ENCODE measurements at regions not wholly inside any gene's neighbourhood (a gene's known extent, or its start where the extent isn't known, plus 50 kb on each side); places are given as distances from the start of the nearest gene placed in this dataset.

- H3K4me3 ChIP-seq (ENCODE audit: insufficient read depth, low read depth, low read length), result no peak overlapping the region
- H3K27me3 ChIP-seq (ENCODE audit: control insufficient read depth, insufficient read depth, low read length), result no peaks in the 10 kb centered on the region; the same call in 1 of the 2 replicates
- no peaks in the 10 kb centered on the region for H3K36me3 ChIP-seq (replicated peaks; ENCODE audit: control insufficient read depth, insufficient read depth, low read length)
- DNase-seq, result no peak
Observed at GRCh38 chr1:30052178-30052577, 671.2 kb downstream of the MATN1 start.

GRCh38 chr1:30051777-30052176 is 671.6 kb downstream of the MATN1 start:
- DNase-seq, result no peak
- Histone ChIP-seq H3K27me3 (ENCODE audit: control insufficient read depth, insufficient read depth, low read length) (no peaks in the 10 kb centered on the region; the same call in 1 of the 2 replicates), H3K36me3 (replicated peaks; ENCODE audit: control insufficient read depth, insufficient read depth, low read length) (no peaks in the 10 kb centered on the region), H3K4me3 (ENCODE audit: insufficient read depth, low read depth, low read length) (no peak overlapping the region)

GRCh38 chr1:30049748-30050296 is 673.6 kb downstream of the MATN1 start:
- H3K36me3 ChIP-seq (replicated peaks; ENCODE audit: control insufficient read depth, insufficient read depth, low read length), result no peaks in the 10 kb centered on the region
- H3K27me3 ChIP-seq (ENCODE audit: control insufficient read depth, insufficient read depth, low read length), result no peaks in the 10 kb centered on the region; the same call in 1 of the 2 replicates
- no peak for DNase-seq
- no peak overlapping the region for H3K4me3 ChIP-seq (ENCODE audit: insufficient read depth, low read depth, low read length)

GRCh38 chr1:30048905-30049304 is 674.5 kb downstream of the MATN1 start:
- Histone ChIP-seq H3K36me3 (replicated peaks; ENCODE audit: control insufficient read depth, insufficient read depth, low read length) (no peaks in the 10 kb centered on the region), H3K27me3 (ENCODE audit: control insufficient read depth, insufficient read depth, low read length) (no peaks in the 10 kb centered on the region; the same call in 1 of the 2 replicates), H3K4me3 (ENCODE audit: insufficient read depth, low read depth, low read length) (no peak overlapping the region)
- DNase-seq, result no peak

- no peak for DNase-seq
- H3K36me3 ChIP-seq (replicated peaks; ENCODE audit: control insufficient read depth, insufficient read depth, low read length), result no peaks in the 10 kb centered on the region
- no peak overlapping the region for H3K4me3 ChIP-seq (ENCODE audit: insufficient read depth, low read depth, low read length)
- no peaks in the 10 kb centered on the region; the same call in 1 of the 2 replicates for H3K27me3 ChIP-seq (ENCODE audit: control insufficient read depth, insufficient read depth, low read length)
Observed at GRCh38 chr1:30047576-30047975, 675.8 kb downstream of the MATN1 start.

GRCh38 chr1:30046751-30047150 is 676.6 kb downstream of the MATN1 start:
- H3K27me3 ChIP-seq (ENCODE audit: control insufficient read depth, insufficient read depth, low read length), result no peaks in the 10 kb centered on the region; the same call in 1 of the 2 replicates
- no peaks in the 10 kb centered on the region for H3K36me3 ChIP-seq (replicated peaks; ENCODE audit: control insufficient read depth, insufficient read depth, low read length)
- no peak overlapping the region for H3K4me3 ChIP-seq (ENCODE audit: insufficient read depth, low read depth, low read length)
- no peak for DNase-seq

GRCh38 chr1:30045304-30046090 is 677.9 kb downstream of the MATN1 start:
- no peaks in the 10 kb centered on the region; the same call in 1 of the 2 replicates for H3K27me3 ChIP-seq (ENCODE audit: control insufficient read depth, insufficient read depth, low read length)
- DNase-seq, result peak; percentile 54
- no peak overlapping the region for H3K4me3 ChIP-seq (ENCODE audit: insufficient read depth, low read depth, low read length)
- no peaks in the 10 kb centered on the region for H3K36me3 ChIP-seq (replicated peaks; ENCODE audit: control insufficient read depth, insufficient read depth, low read length)

GRCh38 chr1:30044656-30045144 is 678.7 kb downstream of the MATN1 start:
- Histone ChIP-seq H3K36me3 (replicated peaks; ENCODE audit: control insufficient read depth, insufficient read depth, low read length) (no peaks in the 10 kb centered on the region), H3K27me3 (ENCODE audit: control insufficient read depth, insufficient read depth, low read length) (no peaks in the 10 kb centered on the region; the same call in 1 of the 2 replicates), H3K4me3 (ENCODE audit: insufficient read depth, low read depth, low read length) (no peak overlapping the region)
- DNase-seq, result no peak

- H3K27me3 ChIP-seq (ENCODE audit: control insufficient read depth, insufficient read depth, low read length), result no peaks in the 10 kb centered on the region; the same call in 1 of the 2 replicates
- H3K4me3 ChIP-seq (ENCODE audit: insufficient read depth, low read depth, low read length), result no peak overlapping the region
- no peak for DNase-seq
- H3K36me3 ChIP-seq (replicated peaks; ENCODE audit: control insufficient read depth, insufficient read depth, low read length), result no peaks in the 10 kb centered on the region
Observed at GRCh38 chr1:30043731-30044408, 679.5 kb downstream of the MATN1 start.

- no peak for DNase-seq
Observed at GRCh38 chr1:30043256-30043655, 680.1 kb downstream of the MATN1 start.

GRCh38 chr1:30042438-30043147 is 680.8 kb downstream of the MATN1 start:
- DNase-seq, result no peak

More at GRCh38 chr1:30043256-30043655, 680.1 kb downstream of the MATN1 start:
- H3K4me3 ChIP-seq (ENCODE audit: insufficient read depth, low read depth, low read length), result no peak overlapping the region
- no peaks in the 10 kb centered on the region for H3K36me3 ChIP-seq (replicated peaks; ENCODE audit: control insufficient read depth, insufficient read depth, low read length)
- no peaks in the 10 kb centered on the region for H3K27me3 ChIP-seq (ENCODE audit: control insufficient read depth, insufficient read depth, low read length)

GRCh38 chr1:30041741-30042437 is 681.5 kb downstream of the MATN1 start:
- no peaks in the 10 kb centered on the region for H3K27me3 ChIP-seq (ENCODE audit: control insufficient read depth, insufficient read depth, low read length)
- DNase-seq, result no peak
- no peaks in the 10 kb centered on the region for H3K36me3 ChIP-seq (replicated peaks; ENCODE audit: control insufficient read depth, insufficient read depth, low read length)
- H3K4me3 ChIP-seq (ENCODE audit: insufficient read depth, low read depth, low read length), result no peak overlapping the region

More at GRCh38 chr1:30042438-30043147, 680.8 kb downstream of the MATN1 start:
- no peaks in the 10 kb centered on the region for H3K27me3 ChIP-seq (ENCODE audit: control insufficient read depth, insufficient read depth, low read length)
- H3K36me3 ChIP-seq (replicated peaks; ENCODE audit: control insufficient read depth, insufficient read depth, low read length), result no peaks in the 10 kb centered on the region
- no peak overlapping the region for H3K4me3 ChIP-seq (ENCODE audit: insufficient read depth, low read depth, low read length)

- no peak for DNase-seq
- Histone ChIP-seq H3K36me3 (replicated peaks; ENCODE audit: control insufficient read depth, insufficient read depth, low read length) (no peaks in the 10 kb centered on the region), H3K27me3 (ENCODE audit: control insufficient read depth, insufficient read depth, low read length) (no peaks in the 10 kb centered on the region), H3K4me3 (ENCODE audit: insufficient read depth, low read depth, low read length) (no peak overlapping the region)
Observed at GRCh38 chr1:30040081-30041019, 683.0 kb downstream of the MATN1 start.

All from H7 (cell line).